GM12873 (cell line): ENCODE measurements at regions not wholly inside any gene's neighbourhood (a gene's known extent, or its start where the extent isn't known, plus 50 kb on each side); places are given as distances from the start of the nearest gene placed in this dataset.

Experiments
- CTCF ChIP-seq: IDR thresholded peaks from 2 replicates; pipeline ENCODE4 v1.5.1; 2012; ENCODE audit warnings: low read depth, mild to moderate bottlenecking, moderate library complexity, low read length, control low read depth; ENCODE audit not compliant: insufficient read depth; ENCODE audit errors: missing control alignments

GRCh38 chr6:94734751-94735150, 842.6 kb upstream of the MANEA start:
- no peak for TF ChIP-seq CTCF

- TF ChIP-seq CTCF = no peak
Observed at GRCh38 chr6:94733066-94733465, 844.3 kb upstream of the MANEA start.

GRCh38 chr6:94727710-94728109, 849.6 kb upstream of the MANEA start:
- TF ChIP-seq CTCF = no peak

- no peak for TF ChIP-seq CTCF
Observed at GRCh38 chr6:94721459-94721858, 855.9 kb upstream of the MANEA start.

GRCh38 chr6:94713446-94713845, 863.9 kb upstream of the MANEA start:
- no peak for TF ChIP-seq CTCF

GRCh38 chr6:94698773-94699172, 878.6 kb upstream of the MANEA start:
- no peak for TF ChIP-seq CTCF

- TF ChIP-seq CTCF = no peak
Observed at GRCh38 chr6:94683409-94683808, 893.9 kb upstream of the MANEA start.
